ENCODE measurements at regions not wholly inside any gene's neighbourhood (a gene's known extent, or its start where the extent isn't known, plus 50 kb on each side); places are given as distances from the start of the nearest gene placed in this dataset.
A peak's percentile ranks its signal among the peaks of the same experiment; 100 is the strongest.

- in situ Hi-C loops (cut with HindIII; ENCODE audit: low sequenced_read_pairs) = no loop called here
- H3K4me3 ChIP-seq (ENCODE audit: low read depth, low read length) = no peak overlapping the region
- no peak for DNase-seq (ENCODE audit: low read depth, low spot score)
- no peak for TF ChIP-seq CTCF (IDR thresholded peaks at IDR 0.05; ENCODE audit: low read depth, low read length)
Measured at GRCh38 chr6:119814609-119815400, 465.2 kb upstream of the MAN1A1 start.

GRCh38 chr6:119802464-119802863 is 452.9 kb upstream of the MAN1A1 start:
- no peak for DNase-seq (ENCODE audit: low read depth, low spot score)
- no peak for TF ChIP-seq CTCF (IDR thresholded peaks at IDR 0.05; ENCODE audit: low read depth, low read length)
- H3K4me3 ChIP-seq (ENCODE audit: low read depth, low read length) = no peak overlapping the region
- in situ Hi-C loops (cut with HindIII; ENCODE audit: low sequenced_read_pairs) = no loop called here

- in situ Hi-C loops (cut with HindIII; ENCODE audit: low sequenced_read_pairs) = no loop called here
- no peak for TF ChIP-seq CTCF (IDR thresholded peaks at IDR 0.05; ENCODE audit: low read depth, low read length)
- no peak for DNase-seq (ENCODE audit: low read depth, low spot score)
- no peak overlapping the region for H3K4me3 ChIP-seq (ENCODE audit: low read depth, low read length)
Measured at GRCh38 chr6:119801056-119801455, 451.5 kb upstream of the MAN1A1 start.

GRCh38 chr6:119800526-119800925 is 451.0 kb upstream of the MAN1A1 start:
- DNase-seq (ENCODE audit: low read depth, low spot score) = no peak
- in situ Hi-C loops (cut with HindIII; ENCODE audit: low sequenced_read_pairs) = no loop called here
- TF ChIP-seq CTCF (IDR thresholded peaks at IDR 0.05; ENCODE audit: low read depth, low read length) = no peak
- no peak overlapping the region for H3K4me3 ChIP-seq (ENCODE audit: low read depth, low read length)

- in situ Hi-C loops (cut with HindIII; ENCODE audit: low sequenced_read_pairs) = no loop called here
- TF ChIP-seq CTCF (IDR thresholded peaks at IDR 0.05; ENCODE audit: low read depth, low read length) = no peak
- no peak overlapping the region for H3K4me3 ChIP-seq (ENCODE audit: low read depth, low read length)
- no peak for DNase-seq (ENCODE audit: low read depth, low spot score)
Measured at GRCh38 chr6:119799596-119800509, 450.3 kb upstream of the MAN1A1 start.

GRCh38 chr6:119791736-119792135 is 442.2 kb upstream of the MAN1A1 start:
- in situ Hi-C loops (cut with HindIII; ENCODE audit: low sequenced_read_pairs) = no loop called here
- peak; percentile 40 for DNase-seq (ENCODE audit: low read depth, low spot score)
- H3K4me3 ChIP-seq (ENCODE audit: low read depth, low read length) = no peak overlapping the region
- TF ChIP-seq CTCF (IDR thresholded peaks at IDR 0.05; ENCODE audit: low read depth, low read length) = no peak

All from astrocyte of the spinal cord (primary cell).